ENCODE measurements at regions not wholly inside any gene's neighbourhood (a gene's known extent, or its start where the extent isn't known, plus 50 kb on each side); places are given as distances from the start of the nearest gene placed in this dataset.

GRCh38 chr1:72568113-72568512 lies 285.8 kb upstream of the NEGR1 start:
- no peak for DNase-seq
- CTCF ChIA-PET, result no interaction called here
- Mint-ChIP-seq H3K9me3 (peaks cover 3% of the 10 kb centered on the region), H3K4me3 (no peak overlapping the region), H3K4me1 (ENCODE audit: low read depth) (no peaks in the 10 kb centered on the region), H3K27ac (no peak overlapping the region), H3K27me3 (no peaks in the 10 kb centered on the region), H3K36me3 (no peaks in the 10 kb centered on the region)
- POLR2A ChIA-PET, result no interaction called here
- intact Hi-C loops (cut with micrococcal nuclease), result no loop called here

GRCh38 chr1:72567521-72567920 lies 285.2 kb upstream of the NEGR1 start:
- CTCF ChIA-PET, result no interaction called here

GRCh38 chr1:72564749-72565148 lies 282.4 kb upstream of the NEGR1 start:
- intact Hi-C loops (cut with micrococcal nuclease), result no loop called here
- no peaks in the 10 kb centered on the region for H3K27me3 Mint-ChIP-seq
- no peak for DNase-seq
- no peak overlapping the region for H3K27ac Mint-ChIP-seq
- no peaks in the 10 kb centered on the region for H3K9me3 Mint-ChIP-seq
- CTCF ChIA-PET, result no interaction called here
- POLR2A ChIA-PET, result no interaction called here
- no peaks in the 10 kb centered on the region for H3K4me1 Mint-ChIP-seq (ENCODE audit: low read depth)
- no peaks in the 10 kb centered on the region for H3K36me3 Mint-ChIP-seq
- H3K4me3 Mint-ChIP-seq, result no peak overlapping the region

More at GRCh38 chr1:72567521-72567920, 285.2 kb upstream of the NEGR1 start:
- Mint-ChIP-seq H3K27me3 (no peaks in the 10 kb centered on the region), H3K4me1 (ENCODE audit: low read depth) (no peaks in the 10 kb centered on the region), H3K4me3 (no peak overlapping the region), H3K27ac (no peak overlapping the region), H3K36me3 (no peaks in the 10 kb centered on the region), H3K9me3 (peaks cover 3% of the 10 kb centered on the region)
- DNase-seq, result no peak
- POLR2A ChIA-PET, result no interaction called here
- intact Hi-C loops (cut with micrococcal nuclease), result no loop called here

GRCh38 chr1:72557446-72558049 lies 275.2 kb upstream of the NEGR1 start:
- Mint-ChIP-seq H3K4me1 (ENCODE audit: low read depth) (no peaks in the 10 kb centered on the region), H3K4me3 (no peak overlapping the region), H3K36me3 (no peaks in the 10 kb centered on the region), H3K27ac (no peak overlapping the region), H3K9me3 (peaks cover 5% of the 10 kb centered on the region), H3K27me3 (no peaks in the 10 kb centered on the region)
- intact Hi-C loops (cut with micrococcal nuclease), result no loop called here
- no peak for DNase-seq
- CTCF ChIA-PET, result no interaction called here
- POLR2A ChIA-PET, result no interaction called here

- intact Hi-C loops (cut with micrococcal nuclease), result no loop called here
- H3K27ac Mint-ChIP-seq, result no peak overlapping the region
- POLR2A ChIA-PET, result no interaction called here
- no peaks in the 10 kb centered on the region for H3K27me3 Mint-ChIP-seq
- H3K4me3 Mint-ChIP-seq, result no peak overlapping the region
- no peak for DNase-seq
- H3K4me1 Mint-ChIP-seq (ENCODE audit: low read depth), result no peaks in the 10 kb centered on the region
- no peaks in the 10 kb centered on the region for H3K9me3 Mint-ChIP-seq
- CTCF ChIA-PET, result no interaction called here
- no peaks in the 10 kb centered on the region for H3K36me3 Mint-ChIP-seq
Measured at GRCh38 chr1:72547412-72547811, 265.1 kb upstream of the NEGR1 start.

GRCh38 chr1:72540674-72541073 lies 258.3 kb upstream of the NEGR1 start:
- no peak for DNase-seq
- intact Hi-C loops (cut with micrococcal nuclease), result no loop called here
- peaks cover 4% of the 10 kb centered on the region for H3K9me3 Mint-ChIP-seq

GRCh38 chr1:72535470-72535869 lies 253.1 kb upstream of the NEGR1 start:
- no peaks in the 10 kb centered on the region for H3K4me1 Mint-ChIP-seq (ENCODE audit: low read depth)
- no peak for DNase-seq
- H3K9me3 Mint-ChIP-seq, result peaks cover 9% of the 10 kb centered on the region
- ChIA-PET CTCF (no interaction called here), POLR2A (no interaction called here)
- H3K4me3 Mint-ChIP-seq, result no peak overlapping the region
- no peaks in the 10 kb centered on the region for H3K27me3 Mint-ChIP-seq
- no peaks in the 10 kb centered on the region for H3K36me3 Mint-ChIP-seq
- intact Hi-C loops (cut with micrococcal nuclease), result no loop called here
- no peak overlapping the region for H3K27ac Mint-ChIP-seq

More at GRCh38 chr1:72540674-72541073, 258.3 kb upstream of the NEGR1 start:
- CTCF ChIA-PET, result no interaction called here
- POLR2A ChIA-PET, result no interaction called here
- H3K27ac Mint-ChIP-seq, result no peak overlapping the region
- no peaks in the 10 kb centered on the region for H3K27me3 Mint-ChIP-seq
- H3K4me3 Mint-ChIP-seq, result no peak overlapping the region
- no peaks in the 10 kb centered on the region for H3K36me3 Mint-ChIP-seq
- no peaks in the 10 kb centered on the region for H3K4me1 Mint-ChIP-seq (ENCODE audit: low read depth)

- peaks cover 6% of the 10 kb centered on the region for H3K9me3 Mint-ChIP-seq
- H3K27ac Mint-ChIP-seq, result no peak overlapping the region
- H3K27me3 Mint-ChIP-seq, result no peaks in the 10 kb centered on the region
- no peaks in the 10 kb centered on the region for H3K36me3 Mint-ChIP-seq
- intact Hi-C loops (cut with micrococcal nuclease), result no loop called here
- no peak for DNase-seq
- H3K4me1 Mint-ChIP-seq (ENCODE audit: low read depth), result no peaks in the 10 kb centered on the region
- H3K4me3 Mint-ChIP-seq, result no peak overlapping the region
- POLR2A ChIA-PET, result no interaction called here
- CTCF ChIA-PET, result no interaction called here
Measured at GRCh38 chr1:72530646-72531045, 248.3 kb upstream of the NEGR1 start.

GRCh38 chr1:72526926-72527325 lies 244.6 kb upstream of the NEGR1 start:
- no peaks in the 10 kb centered on the region for H3K27me3 Mint-ChIP-seq
- H3K4me3 Mint-ChIP-seq, result no peak overlapping the region
- intact Hi-C loops (cut with micrococcal nuclease), result no loop called here
- DNase-seq, result no peak
- H3K4me1 Mint-ChIP-seq (ENCODE audit: low read depth), result no peaks in the 10 kb centered on the region
- ChIA-PET POLR2A (no interaction called here), CTCF (no interaction called here)
- H3K9me3 Mint-ChIP-seq, result peaks cover 7% of the 10 kb centered on the region
- no peak overlapping the region for H3K27ac Mint-ChIP-seq
- no peaks in the 10 kb centered on the region for H3K36me3 Mint-ChIP-seq

- H3K27ac Mint-ChIP-seq, result no peak overlapping the region
- intact Hi-C loops (cut with micrococcal nuclease), result no loop called here
- no peaks in the 10 kb centered on the region for H3K36me3 Mint-ChIP-seq
- CTCF ChIA-PET, result no interaction called here
- H3K9me3 Mint-ChIP-seq, result peaks cover 3% of the 10 kb centered on the region
- no peak for DNase-seq
- no peak overlapping the region for H3K4me3 Mint-ChIP-seq
- POLR2A ChIA-PET, result no interaction called here
- no peaks in the 10 kb centered on the region for H3K27me3 Mint-ChIP-seq
- H3K4me1 Mint-ChIP-seq (ENCODE audit: low read depth), result no peaks in the 10 kb centered on the region
Measured at GRCh38 chr1:72524021-72524420, 241.7 kb upstream of the NEGR1 start.

- CTCF ChIA-PET, result no interaction called here
- intact Hi-C loops (cut with micrococcal nuclease), result no loop called here
- DNase-seq, result no peak
- Mint-ChIP-seq H3K9me3 (peaks cover 3% of the 10 kb centered on the region), H3K27me3 (no peaks in the 10 kb centered on the region), H3K36me3 (no peaks in the 10 kb centered on the region), H3K27ac (no peak overlapping the region), H3K4me1 (ENCODE audit: low read depth) (no peaks in the 10 kb centered on the region), H3K4me3 (no peak overlapping the region)
- POLR2A ChIA-PET, result no interaction called here
Measured at GRCh38 chr1:72521659-72522058, 239.3 kb upstream of the NEGR1 start.

- CTCF ChIA-PET, result no interaction called here
- POLR2A ChIA-PET, result no interaction called here
- H3K4me3 Mint-ChIP-seq, result no peak overlapping the region
Measured at GRCh38 chr1:72516826-72517225, 234.5 kb upstream of the NEGR1 start.

GRCh38 chr1:72516264-72516663 lies 233.9 kb upstream of the NEGR1 start:
- H3K9me3 Mint-ChIP-seq, result peaks cover 2% of the 10 kb centered on the region
- ChIA-PET POLR2A (no interaction called here), CTCF (no interaction called here)
- intact Hi-C loops (cut with micrococcal nuclease), result no loop called here
- DNase-seq, result no peak
- no peaks in the 10 kb centered on the region for H3K4me1 Mint-ChIP-seq (ENCODE audit: low read depth)
- no peaks in the 10 kb centered on the region for H3K27me3 Mint-ChIP-seq
- H3K4me3 Mint-ChIP-seq, result no peak overlapping the region
- H3K36me3 Mint-ChIP-seq, result no peaks in the 10 kb centered on the region
- no peak overlapping the region for H3K27ac Mint-ChIP-seq

More at GRCh38 chr1:72516826-72517225, 234.5 kb upstream of the NEGR1 start:
- intact Hi-C loops (cut with micrococcal nuclease), result no loop called here
- no peaks in the 10 kb centered on the region for H3K27me3 Mint-ChIP-seq
- no peaks in the 10 kb centered on the region for H3K4me1 Mint-ChIP-seq (ENCODE audit: low read depth)
- no peaks in the 10 kb centered on the region for H3K36me3 Mint-ChIP-seq
- no peak for DNase-seq
- peaks cover 2% of the 10 kb centered on the region for H3K9me3 Mint-ChIP-seq
- no peak overlapping the region for H3K27ac Mint-ChIP-seq

GRCh38 chr1:72498371-72498770 lies 216.0 kb upstream of the NEGR1 start:
- Mint-ChIP-seq H3K4me3 (no peak overlapping the region), H3K27me3 (no peaks in the 10 kb centered on the region), H3K4me1 (ENCODE audit: low read depth) (no peaks in the 10 kb centered on the region), H3K9me3 (peaks cover 5% of the 10 kb centered on the region), H3K27ac (no peak overlapping the region), H3K36me3 (no peaks in the 10 kb centered on the region)
- intact Hi-C loops (cut with micrococcal nuclease), result no loop called here
- ChIA-PET POLR2A (no interaction called here), CTCF (no interaction called here)
- no peak for DNase-seq

Data from activated CD4-positive, alpha-beta memory T cell treated with anti-CD3 and anti-CD28 coated beads for 36 hours (primary cell).